HuH-7 (cell line): ENCODE measurements at regions not wholly inside any gene's neighbourhood (a gene's known extent, or its start where the extent isn't known, plus 50 kb on each side); places are given as distances from the start of the nearest gene placed in this dataset.

Experiments
- DNase-seq: peaks from one replicate; pipeline ENCODE4 v3.0.0; 2011; ENCODE audit warnings: low spot score

- DNase-seq, result no peak
Observed at GRCh38 chr19:30309905-30310601, 62.1 kb upstream of the ZNF536 start.

- DNase-seq, result no peak
Observed at GRCh38 chr19:30310602-30311263, 61.5 kb upstream of the ZNF536 start.

- no peak for DNase-seq
Observed at GRCh38 chr19:30311911-30312310, 60.3 kb upstream of the ZNF536 start.

- peak; percentile 20 for DNase-seq
Observed at GRCh38 chr19:30312582-30313352, 59.4 kb upstream of the ZNF536 start.

GRCh38 chr19:30313353-30313750 lies 58.8 kb upstream of the ZNF536 start:
- no peak for DNase-seq

GRCh38 chr19:30314056-30314804 lies 58.0 kb upstream of the ZNF536 start:
- DNase-seq, result peak; percentile 14

- no peak for DNase-seq
Observed at GRCh38 chr19:30314805-30315155, 57.4 kb upstream of the ZNF536 start.

GRCh38 chr19:30315159-30315558 lies 57.0 kb upstream of the ZNF536 start:
- DNase-seq, result no peak

- DNase-seq, result no peak
Observed at GRCh38 chr19:30316000-30316491, 56.1 kb upstream of the ZNF536 start.

- DNase-seq, result no peak
Observed at GRCh38 chr19:30316560-30317106, 55.6 kb upstream of the ZNF536 start.

- DNase-seq, result no peak
Observed at GRCh38 chr19:30317403-30317802, 54.8 kb upstream of the ZNF536 start.

GRCh38 chr19:30318261-30318660 lies 53.9 kb upstream of the ZNF536 start:
- no peak for DNase-seq

- DNase-seq, result no peak
Observed at GRCh38 chr19:30318936-30319335, 53.2 kb upstream of the ZNF536 start.

GRCh38 chr19:30319411-30319810 lies 52.8 kb upstream of the ZNF536 start:
- DNase-seq, result no peak

GRCh38 chr19:30319876-30320275 lies 52.3 kb upstream of the ZNF536 start:
- DNase-seq, result no peak

GRCh38 chr19:30320466-30320865 lies 51.7 kb upstream of the ZNF536 start:
- DNase-seq, result no peak

GRCh38 chr19:30320916-30321315 lies 51.3 kb upstream of the ZNF536 start:
- DNase-seq, result no peak
